ENCODE measurements at regions not wholly inside any gene's neighbourhood (a gene's known extent, or its start where the extent isn't known, plus 50 kb on each side); places are given as distances from the start of the nearest gene placed in this dataset.

- Mint-ChIP-seq H3K9me3 (peaks cover 7% of the 10 kb centered on the region), H3K27me3 (ENCODE audit: low read depth) (peaks cover 2% of the 10 kb centered on the region), H3K36me3 (no peaks in the 10 kb centered on the region), H3K27ac (no peak overlapping the region), H3K4me1 (peaks cover 9% of the 10 kb centered on the region), H3K4me3 (no peak overlapping the region)
- no peak for TF ChIP-seq CTCF (IDR thresholded peaks at IDR 0.05; ENCODE audit: unreplicated experiment)
- no peak for DNase-seq (ENCODE audit: low spot score in 2 of 2, unreplicated experiment in 2 of 2)
Measured at GRCh38 chr16:55146966-55147365, 177.0 kb upstream of the IRX6 start.

DNA sequence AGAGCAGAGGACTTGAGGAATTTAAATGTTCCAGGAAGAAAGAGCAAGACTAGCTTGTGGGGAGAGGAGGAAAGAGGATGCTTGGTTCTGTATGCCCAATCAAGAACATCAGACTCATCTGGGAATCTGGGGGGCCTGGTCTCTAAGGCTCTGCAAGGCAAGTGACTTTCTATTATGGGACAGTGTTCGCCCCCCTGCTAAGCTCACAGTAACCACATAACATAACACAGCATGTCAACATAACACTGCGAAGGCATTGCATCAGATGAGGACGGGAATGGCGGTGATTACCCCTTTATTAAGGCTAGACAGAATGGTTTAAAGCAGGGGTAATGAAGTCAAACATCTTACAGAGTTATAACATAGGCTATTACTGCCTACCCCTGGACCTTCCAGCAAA, 176.6 kb upstream of the IRX6 start:
- Mint-ChIP-seq H3K4me1 (peaks cover 14% of the 10 kb centered on the region), H3K4me3 (no peak overlapping the region), H3K27me3 (ENCODE audit: low read depth) (peaks cover 2% of the 10 kb centered on the region), H3K9me3 (peaks cover 7% of the 10 kb centered on the region), H3K27ac (no peak overlapping the region), H3K36me3 (no peaks in the 10 kb centered on the region)
- no peak for DNase-seq (ENCODE audit: low spot score in 2 of 2, unreplicated experiment in 2 of 2)
- TF ChIP-seq CTCF (IDR thresholded peaks at IDR 0.05; ENCODE audit: unreplicated experiment): no peak

- DNase-seq (ENCODE audit: low spot score in 2 of 2, unreplicated experiment in 2 of 2): no peak
- no peak for TF ChIP-seq CTCF (IDR thresholded peaks at IDR 0.05; ENCODE audit: unreplicated experiment)
- no peak overlapping the region for H3K4me3 Mint-ChIP-seq
Measured at GRCh38 chr16:55149622-55150021, 174.4 kb upstream of the IRX6 start.

GRCh38 chr16:55151561-55152305, 172.3 kb upstream of the IRX6 start:
- Mint-ChIP-seq H3K4me1 (peaks cover 23% of the 10 kb centered on the region), H3K9me3 (peaks cover 7% of the 10 kb centered on the region), H3K27me3 (ENCODE audit: low read depth) (peaks cover 19% of the 10 kb centered on the region), H3K36me3 (no peaks in the 10 kb centered on the region), H3K27ac (peak overlapping the region; percentile 87), H3K4me3 (no peak overlapping the region)
- TF ChIP-seq CTCF (IDR thresholded peaks at IDR 0.05; ENCODE audit: unreplicated experiment): no peak
- DNase-seq (ENCODE audit: low spot score in 2 of 2, unreplicated experiment in 2 of 2): no peak

More at GRCh38 chr16:55149622-55150021, 174.4 kb upstream of the IRX6 start:
- Mint-ChIP-seq H3K27ac (no peak overlapping the region), H3K36me3 (no peaks in the 10 kb centered on the region), H3K9me3 (peaks cover 7% of the 10 kb centered on the region), H3K27me3 (ENCODE audit: low read depth) (peaks cover 14% of the 10 kb centered on the region), H3K4me1 (peaks cover 23% of the 10 kb centered on the region)

DNA sequence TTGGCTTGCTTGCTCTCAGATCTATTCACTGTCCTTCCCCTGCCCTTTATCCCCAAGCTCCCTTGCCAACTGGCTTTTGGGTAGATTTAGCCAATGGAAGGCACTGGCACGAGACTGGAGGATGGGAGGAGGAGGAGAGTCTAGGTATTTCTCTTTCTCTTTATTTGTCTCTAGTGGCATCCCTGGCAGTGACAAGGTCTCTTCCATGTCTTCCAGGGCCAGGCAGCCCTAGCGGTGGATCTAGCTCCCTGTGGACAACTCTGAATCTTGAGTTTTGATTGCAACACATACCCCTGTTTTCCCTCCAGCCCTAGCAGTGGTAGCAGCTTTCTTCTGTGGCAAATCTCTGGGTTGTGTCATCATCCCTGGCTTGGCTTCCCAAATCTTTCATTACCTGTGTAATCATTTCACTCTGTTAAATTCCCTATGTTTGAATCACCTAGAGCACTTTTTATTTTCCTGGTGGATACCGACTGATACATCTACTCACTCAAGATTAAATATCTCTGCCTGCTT, 171.1 kb upstream of the IRX6 start:
- Mint-ChIP-seq H3K9me3 (peaks cover 4% of the 10 kb centered on the region), H3K27ac (peak overlapping the region; percentile 50), H3K27me3 (ENCODE audit: low read depth) (peaks cover 25% of the 10 kb centered on the region)

More for the DNA sequence above, 171.1 kb upstream of the IRX6 start:
- H3K36me3 Mint-ChIP-seq: no peaks in the 10 kb centered on the region
- peaks cover 20% of the 10 kb centered on the region for H3K4me1 Mint-ChIP-seq
- DNase-seq (ENCODE audit: low spot score in 2 of 2, unreplicated experiment in 2 of 2): no peak
- no peak overlapping the region for H3K4me3 Mint-ChIP-seq
- no peak for TF ChIP-seq CTCF (IDR thresholded peaks at IDR 0.05; ENCODE audit: unreplicated experiment)
